Spleen (tissue), 11 donors: ENCODE measurements at regions not wholly inside any gene's neighbourhood (a gene's known extent, or its start where the extent isn't known, plus 50 kb on each side); places are given as distances from the start of the nearest gene placed in this dataset.

Experiments used
- DNase-seq: peaks from one replicate; pipeline ENCODE4 v3.0.0-alpha.2; 2020
- H3K27ac ChIP-seq, 8 donors: fragments of 200-600 bp; sonication (generic) in 7 of 8; 1 replicate in 4 of 8; 2 replicates in 4 of 8; pipeline versions ENCODE4 v1.5.0 to v1.8.0; 2016 to 2021; ENCODE audit warnings: inconsistent platforms in 4 of 8, mild to moderate bottlenecking in 4 of 8, moderate library complexity in 1 of 8
- H3K27me3 ChIP-seq, 7 donors: fragments of 200-600 bp; sonication (generic) in 6 of 7; replicated peaks in 1 of 7; 1 replicate in 4 of 7; 2 replicates in 3 of 7; pipeline versions ENCODE4 v1.5.0 to v1.8.0; 2016 to 2021; ENCODE audit warnings: inconsistent platforms in 3 of 7, mild to moderate bottlenecking in 1 of 7
- H3K36me3 ChIP-seq, 6 donors: fragments of 200-600 bp; sonication (generic) in 5 of 6; 1 replicate in 4 of 6; 2 replicates in 2 of 6; pipeline versions ENCODE4 v1.5.0 to v1.8.0; 2016 to 2021; ENCODE audit warnings: inconsistent platforms in 2 of 6
- H3K4me1 ChIP-seq, 6 donors: fragments of 200-600 bp; sonication (generic) in 5 of 6; 1 replicate in 3 of 6; 2 replicates in 3 of 6; pipeline versions ENCODE4 v1.5.0 to v1.8.0; 2016 to 2021; ENCODE audit warnings: inconsistent platforms in 3 of 6
- H3K4me3 ChIP-seq, 8 donors: fragments of 200-600 bp; sonication (generic) in 7 of 8; 1 replicate in 4 of 8; 2 replicates in 4 of 8; pipeline versions ENCODE4 v1.5.0 to v1.8.0; 2016 to 2021; ENCODE audit warnings: inconsistent platforms in 4 of 8, mild to moderate bottlenecking in 4 of 8, moderate library complexity in 2 of 8
- H3K9me3 ChIP-seq, 8 donors: fragments of 200-600 bp; sonication (generic) in 7 of 8; 1 replicate in 4 of 8; 2 replicates in 4 of 8; pipeline versions ENCODE4 v1.5.0 to v1.8.0; 2016 to 2021; ENCODE audit warnings: inconsistent platforms in 4 of 8
- POLR2A ChIP-seq, 3 donors: fragments of 450-650 bp; IDR thresholded peaks; one replicate each; pipeline ENCODE4 v1.5.1; 2017; ENCODE audit warnings: antibody characterized with exemption in 3 of 3, mild to moderate bottlenecking in 1 of 3
- POLR2AphosphoS5 ChIP-seq, 3 donors: sonication (generic); formaldehyde crosslinking; IDR thresholded peaks; one replicate each; pipeline ENCODE4 v1.5.1; 2017; ENCODE audit warnings: antibody characterized with exemption in 3 of 3
- WGBS, 5 donors: extraction: QIAGEN DNeasy Blood & Tissue Kit in 3 of 5; methylation state at CpG; one replicate each; pipeline versions ENCODE4 v1.1.5 to v1.1.7; 2013 to 2018; 5-methylcytosine and 5-hydroxymethylcytosine counted together
- intact Hi-C: fragments of 100-400 bp; cut with DNase I; formaldehyde crosslinking; loops from one replicate; pipeline ENCODE4 v1.15.0; 2023; ENCODE audit warnings: low total_unique reads
- TF ChIP-seq, protein P1 (sequence below), 11 experiments: fragments of 200-600 bp in 7 of 11; fragments of 450-650 bp in 4 of 11; sonication (generic) in 4 of 11; IDR thresholded peaks in 8 of 11; conservative IDR thresholded peaks in 3 of 11; 1 replicate in 7 of 11; 2 replicates in 4 of 11; pipeline versions ENCODE4 v1.4.0 to v1.8.0; 2016 to 2021; ENCODE audit warnings: antibody characterized with exemption in 11 of 11, inconsistent platforms in 4 of 11, mild to moderate bottlenecking in 1 of 11
- donor health status: healthy with polysubstance abuse.
- donor health status: DM: no; HTN: no; CAD: no; lungs with moderate emphysema.
- donor health status: DM: no; HTN: no; CAD: no.
- donor health status: Bipolar disorder and iron deficiency.
- donor health status: healthy.
- donor health status: DM: no; HTN: no; CAD: no.
- donor health status: DM: yes; HTN: yes; CAD: no.

GRCh38 chr16:80265624-80266306, 275.0 kb upstream of the DYNLRB2 start:
- no peak overlapping the region for H3K4me3 ChIP-seq
- peaks cover 0 to 23% (median 0%) of the 10 kb centered on the region in 7 donors for H3K27me3 ChIP-seq
- H3K9me3 ChIP-seq: no peaks in the 10 kb centered on the region
- no peaks in the 10 kb centered on the region for H3K4me1 ChIP-seq
- no peak for TF ChIP-seq POLR2A (IDR thresholded peaks at IDR 0.05)
- TF ChIP-seq POLR2AphosphoS5 (IDR thresholded peaks at IDR 0.05): no peak
- TF ChIP-seq, protein P1, sequence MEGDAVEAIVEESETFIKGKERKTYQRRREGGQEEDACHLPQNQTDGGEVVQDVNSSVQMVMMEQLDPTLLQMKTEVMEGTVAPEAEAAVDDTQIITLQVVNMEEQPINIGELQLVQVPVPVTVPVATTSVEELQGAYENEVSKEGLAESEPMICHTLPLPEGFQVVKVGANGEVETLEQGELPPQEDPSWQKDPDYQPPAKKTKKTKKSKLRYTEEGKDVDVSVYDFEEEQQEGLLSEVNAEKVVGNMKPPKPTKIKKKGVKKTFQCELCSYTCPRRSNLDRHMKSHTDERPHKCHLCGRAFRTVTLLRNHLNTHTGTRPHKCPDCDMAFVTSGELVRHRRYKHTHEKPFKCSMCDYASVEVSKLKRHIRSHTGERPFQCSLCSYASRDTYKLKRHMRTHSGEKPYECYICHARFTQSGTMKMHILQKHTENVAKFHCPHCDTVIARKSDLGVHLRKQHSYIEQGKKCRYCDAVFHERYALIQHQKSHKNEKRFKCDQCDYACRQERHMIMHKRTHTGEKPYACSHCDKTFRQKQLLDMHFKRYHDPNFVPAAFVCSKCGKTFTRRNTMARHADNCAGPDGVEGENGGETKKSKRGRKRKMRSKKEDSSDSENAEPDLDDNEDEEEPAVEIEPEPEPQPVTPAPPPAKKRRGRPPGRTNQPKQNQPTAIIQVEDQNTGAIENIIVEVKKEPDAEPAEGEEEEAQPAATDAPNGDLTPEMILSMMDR (IDR thresholded peaks at IDR 0.05 in 8 of 11, conservative IDR thresholded peaks at IDR 0.05 in 3 of 11): no peak
- no peak for DNase-seq
- no peak overlapping the region for H3K27ac ChIP-seq
- no peaks in the 10 kb centered on the region for H3K36me3 ChIP-seq
- intact Hi-C loops: no loop called here
- WGBS, 5 donors: 52 to 78% (median 74%) methylated on average over 2 of the region's 2 CpGs

DNA sequence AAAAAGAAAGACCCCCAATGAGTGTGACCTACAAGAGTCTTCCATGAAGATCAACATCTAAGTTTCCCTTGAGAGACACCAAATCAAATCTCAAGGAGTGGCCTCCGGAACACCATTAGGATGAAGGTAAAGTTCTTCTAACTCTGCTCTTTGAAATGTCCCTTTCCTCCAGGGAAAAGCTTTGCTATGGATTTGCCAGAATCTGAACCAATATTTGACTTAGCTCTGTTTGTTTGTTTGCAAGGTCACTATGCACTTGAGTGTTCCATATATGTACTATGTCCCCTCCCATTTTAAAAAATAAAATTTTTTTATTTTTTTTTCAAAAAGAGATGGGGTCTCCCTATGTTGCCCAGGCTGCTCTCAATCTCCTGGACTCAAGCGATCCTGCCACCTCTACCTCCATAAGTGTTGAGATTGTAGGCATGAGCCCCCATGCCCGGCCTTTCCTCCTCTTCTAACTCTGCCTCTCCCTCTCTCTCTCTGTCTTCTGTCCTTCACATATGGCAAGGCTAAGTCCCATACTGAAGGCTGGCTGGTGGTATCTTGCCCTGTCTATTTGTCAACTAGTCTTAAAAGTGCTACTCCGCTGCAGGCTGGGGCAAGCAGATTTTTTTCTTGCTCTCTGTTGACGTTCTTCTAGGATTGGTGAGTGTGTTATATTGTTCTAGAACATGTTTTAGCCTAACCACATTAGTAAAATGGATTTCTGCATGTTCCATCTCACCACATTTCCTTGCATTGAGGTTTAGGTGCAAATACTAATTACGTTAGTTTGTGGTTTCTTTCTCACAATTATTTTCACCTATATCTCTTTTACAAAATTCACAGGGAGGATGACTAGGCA, 276.7 kb upstream of the DYNLRB2 start:
- WGBS, 5 donors: 75 to 89% (median 82%) methylated on average over 6 of the region's 6 CpGs
- H3K4me1 ChIP-seq: no peaks in the 10 kb centered on the region
- intact Hi-C loops: no loop called here

GRCh38 chr16:80263181-80263823, 277.5 kb upstream of the DYNLRB2 start:
- WGBS, 5 donors: 87 to 91% (median 90%) methylated on average over 4 of the region's 4 CpGs
- no peaks in the 10 kb centered on the region for H3K9me3 ChIP-seq
- H3K4me3 ChIP-seq: no peak overlapping the region
- intact Hi-C loops: no loop called here
- no peak for TF ChIP-seq POLR2AphosphoS5 (IDR thresholded peaks at IDR 0.05)
- no peaks in the 10 kb centered on the region for H3K4me1 ChIP-seq
- peaks cover 0 to 23% (median 0%) of the 10 kb centered on the region in 7 donors for H3K27me3 ChIP-seq
- H3K36me3 ChIP-seq: no peaks in the 10 kb centered on the region
- DNase-seq: no peak
- no peak overlapping the region for H3K27ac ChIP-seq

More for the DNA sequence above, 276.7 kb upstream of the DYNLRB2 start:
- no peaks in the 10 kb centered on the region for H3K9me3 ChIP-seq
- DNase-seq: no peak
- peaks cover 0 to 23% (median 0%) of the 10 kb centered on the region in 7 donors for H3K27me3 ChIP-seq
- H3K4me3 ChIP-seq: no peak overlapping the region
- H3K36me3 ChIP-seq: no peaks in the 10 kb centered on the region
- H3K27ac ChIP-seq: no peak overlapping the region
- TF ChIP-seq POLR2AphosphoS5 (IDR thresholded peaks at IDR 0.05): no peak
- TF ChIP-seq POLR2A (IDR thresholded peaks at IDR 0.05): no peak
- TF ChIP-seq, protein P1 (IDR thresholded peaks at IDR 0.05 in 8 of 11, conservative IDR thresholded peaks at IDR 0.05 in 3 of 11): no peak

- intact Hi-C loops: no loop called here
- Histone ChIP-seq H3K4me3 (no peak overlapping the region), H3K36me3 (no peaks in the 10 kb centered on the region), H3K27me3 (peaks cover 0 to 23% (median 0%) of the 10 kb centered on the region in 7 donors), H3K27ac (no peak overlapping the region), H3K9me3 (no peaks in the 10 kb centered on the region), H3K4me1 (no peaks in the 10 kb centered on the region)
- 68 to 86% (median 82%) methylated on average over 4 of the region's 4 CpGs for WGBS, 5 donors
- TF ChIP-seq POLR2A (IDR thresholded peaks at IDR 0.05): no peak
- TF ChIP-seq, protein P1 (IDR thresholded peaks at IDR 0.05 in 8 of 11, conservative IDR thresholded peaks at IDR 0.05 in 3 of 11): no peak
- TF ChIP-seq POLR2AphosphoS5 (IDR thresholded peaks at IDR 0.05): no peak
- DNase-seq: no peak
Observed at GRCh38 chr16:80260906-80261311, 279.9 kb upstream of the DYNLRB2 start.
